ENCODE measurements at regions not wholly inside any gene's neighbourhood (a gene's known extent, or its start where the extent isn't known, plus 50 kb on each side); places are given as distances from the start of the nearest gene placed in this dataset.
A peak's percentile ranks its signal among the peaks of the same experiment; 100 is the strongest.

DNA sequence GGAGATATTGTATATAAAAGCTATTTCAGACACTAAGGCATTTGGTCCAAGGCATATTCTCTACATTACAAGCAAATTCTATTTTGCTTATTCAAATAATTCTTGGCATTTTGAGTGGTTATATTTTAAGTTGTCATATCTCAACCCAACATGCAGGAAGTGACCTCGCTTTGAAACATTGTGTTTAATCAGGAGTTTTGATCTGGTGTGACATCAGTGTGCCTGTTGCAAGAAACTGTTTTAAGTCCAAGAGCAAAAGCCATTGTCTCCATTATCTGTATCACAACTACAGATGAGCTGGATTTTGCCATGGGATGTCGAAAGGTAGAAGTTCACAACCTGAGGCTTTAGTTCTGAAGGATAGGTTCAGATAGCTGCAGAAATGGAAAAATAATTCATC is 509.9 kb upstream of the ID4 start:
- no TSS peak for BruUV-seq (replicated peaks)
- POLR2A ChIA-PET (ENCODE audit: unreplicated experiment): no interaction called here
- dilution Hi-C loops (cut with HindIII; ENCODE audit: low sequenced_read_pairs, unreplicated experiment): no loop called here
- ATAC-seq (ENCODE audit: low read depth) (no peak), DNase-seq (peak; percentile 5)
- Histone ChIP-seq H3K27ac (ENCODE audit: insufficient read depth, low read length) (no peak overlapping the region), H2AFZ (replicated peaks; ENCODE audit: low read length, poor library complexity) (no peak overlapping the region), H2BK20ac (ENCODE audit: low read depth, low read length) (no peak overlapping the region), H3K4me3 (ENCODE audit: insufficient read depth, low read depth, low read length) (no peak overlapping the region), H2BK5ac (ENCODE audit: low read depth, low read length, poor library complexity, severe bottlenecking) (no peak overlapping the region), H3K9me1 (ENCODE audit: insufficient read depth, low read length) (no peaks in the 10 kb centered on the region), H3K23ac (ENCODE audit: low read depth, low read length) (no peak overlapping the region), H2BK120ac (ENCODE audit: low read depth, low read length) (no peak overlapping the region), H3K18ac (ENCODE audit: low read depth, low read length) (no peak overlapping the region), H4K91ac (ENCODE audit: insufficient read depth, low read depth, low read length) (no peak overlapping the region), H3K4ac (ENCODE audit: low read depth, low read length) (no peak overlapping the region), H3K4me2 (ENCODE audit: low read depth, low read length) (no peak overlapping the region), H3K27me3 (ENCODE audit: control insufficient read depth, insufficient read depth, low read length) (no peaks in the 10 kb centered on the region), H3K9me3 (ENCODE audit: control insufficient read depth, insufficient read depth, low read length) (peaks cover 4% of the 10 kb centered on the region; the same call in 1 of the 2 replicates), H3K9ac (ENCODE audit: low read depth, low read length) (no peak overlapping the region), H2BK15ac (ENCODE audit: low read depth, low read length) (no peak overlapping the region), H3K4me1 (ENCODE audit: control insufficient read depth, insufficient read depth, low read length) (no peaks in the 10 kb centered on the region), H4K20me1 (ENCODE audit: insufficient read depth, low read length) (no peaks in the 10 kb centered on the region), H2AK9ac (replicated peaks; ENCODE audit: low read depth, low read length, poor library complexity) (no peak overlapping the region), H3K14ac (replicated peaks; ENCODE audit: low read depth, low read length) (no peak overlapping the region), H3K36me3 (ENCODE audit: control insufficient read depth, insufficient read depth, low read length) (no peaks in the 10 kb centered on the region), H2AK5ac (ENCODE audit: low read depth, low read length) (no peak overlapping the region), H4K5ac (ENCODE audit: low read depth, low read length) (no peak overlapping the region), H4K8ac (ENCODE audit: low read depth in 2 of 2, low read length in 2 of 2) (no peak overlapping the region), H3K79me1 (ENCODE audit: low read depth in 1 of 2, low read length in 2 of 2) (no peaks in the 10 kb centered on the region), H3K56ac (ENCODE audit: extremely low read depth, insufficient read depth, low read length) (no peak overlapping the region)
- intact Hi-C loops (cut with micrococcal nuclease): no loop called here
- no CpG with 5 or more reads among the region's 2 CpGs for WGBS, 2 experiments (ENCODE audit: extremely low coverage in 2 of 2, insufficient read length in 1 of 2)
- in situ Hi-C loops (cut with MboI; ENCODE audit: low sequenced_read_pairs): no loop called here
- CTCF ChIA-PET: no interaction called here
- TF ChIP-seq CEBPB (IDR thresholded peaks at IDR 0.05; ENCODE audit: low read depth, low read length) (no peak), RAD21 (IDR thresholded peaks at IDR 0.05; ENCODE audit: low read length) (no peak), NFE2L2 (IDR thresholded peaks at IDR 0.05; ENCODE audit: low read depth, low read length) (no peak), MAZ (IDR thresholded peaks at IDR 0.05; ENCODE audit: borderline replicate concordance, low read depth, low read length) (no peak), POLR2A (IDR thresholded peaks at IDR 0.05; ENCODE audit: low read depth, low read length) (no peak), RCOR1 (IDR thresholded peaks at IDR 0.05; ENCODE audit: insufficient replicate concordance, low read length) (no peak), CHD1 (IDR thresholded peaks at IDR 0.05; ENCODE audit: low read depth, low read length) (no peak)
- TF ChIP-seq, protein P1, sequence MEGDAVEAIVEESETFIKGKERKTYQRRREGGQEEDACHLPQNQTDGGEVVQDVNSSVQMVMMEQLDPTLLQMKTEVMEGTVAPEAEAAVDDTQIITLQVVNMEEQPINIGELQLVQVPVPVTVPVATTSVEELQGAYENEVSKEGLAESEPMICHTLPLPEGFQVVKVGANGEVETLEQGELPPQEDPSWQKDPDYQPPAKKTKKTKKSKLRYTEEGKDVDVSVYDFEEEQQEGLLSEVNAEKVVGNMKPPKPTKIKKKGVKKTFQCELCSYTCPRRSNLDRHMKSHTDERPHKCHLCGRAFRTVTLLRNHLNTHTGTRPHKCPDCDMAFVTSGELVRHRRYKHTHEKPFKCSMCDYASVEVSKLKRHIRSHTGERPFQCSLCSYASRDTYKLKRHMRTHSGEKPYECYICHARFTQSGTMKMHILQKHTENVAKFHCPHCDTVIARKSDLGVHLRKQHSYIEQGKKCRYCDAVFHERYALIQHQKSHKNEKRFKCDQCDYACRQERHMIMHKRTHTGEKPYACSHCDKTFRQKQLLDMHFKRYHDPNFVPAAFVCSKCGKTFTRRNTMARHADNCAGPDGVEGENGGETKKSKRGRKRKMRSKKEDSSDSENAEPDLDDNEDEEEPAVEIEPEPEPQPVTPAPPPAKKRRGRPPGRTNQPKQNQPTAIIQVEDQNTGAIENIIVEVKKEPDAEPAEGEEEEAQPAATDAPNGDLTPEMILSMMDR (conservative IDR thresholded peaks at IDR 0.05; ENCODE audit: low read depth, low read length): no peak
- TF ChIP-seq, protein P2, sequence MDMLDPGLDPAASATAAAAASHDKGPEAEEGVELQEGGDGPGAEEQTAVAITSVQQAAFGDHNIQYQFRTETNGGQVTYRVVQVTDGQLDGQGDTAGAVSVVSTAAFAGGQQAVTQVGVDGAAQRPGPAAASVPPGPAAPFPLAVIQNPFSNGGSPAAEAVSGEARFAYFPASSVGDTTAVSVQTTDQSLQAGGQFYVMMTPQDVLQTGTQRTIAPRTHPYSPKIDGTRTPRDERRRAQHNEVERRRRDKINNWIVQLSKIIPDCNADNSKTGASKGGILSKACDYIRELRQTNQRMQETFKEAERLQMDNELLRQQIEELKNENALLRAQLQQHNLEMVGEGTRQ (IDR thresholded peaks at IDR 0.05; ENCODE audit: low read depth, low read length): no peak

Data from IMR-90 (cell line).